SH-SY5Y (cell line): ENCODE measurements at regions not wholly inside any gene's neighbourhood (a gene's known extent, or its start where the extent isn't known, plus 50 kb on each side); places are given as distances from the start of the nearest gene placed in this dataset.

Experiments
- GATA2 ChIP-seq: IDR thresholded peaks from 2 replicates; pipeline ENCODE4 v1.6.1; 2011; ENCODE audit warnings: mild to moderate bottlenecking, low read depth, low read length
- GATA3 ChIP-seq: IDR thresholded peaks from 2 replicates; pipeline ENCODE4 v1.6.1; 2011; ENCODE audit warnings: low read depth, mild to moderate bottlenecking, low read length, moderate library complexity

- no peak for TF ChIP-seq GATA3
- TF ChIP-seq GATA2, result no peak
These were observed 165.7 kb upstream of the FN1 start for GRCh38 chr2:215601526-215601925.
